Esophagus squamous epithelium (tissue), 5 donors: ENCODE measurements at regions not wholly inside any gene's neighbourhood (a gene's known extent, or its start where the extent isn't known, plus 50 kb on each side); places are given as distances from the start of the nearest gene placed in this dataset.

Source experiments
- DNase-seq: peaks from one replicate; lab custom pipeline; 2025; lab: John Stamatoyannopoulos, UW
- H3K27ac ChIP-seq, 4 donors: fragments of 200-600 bp; sonication (generic); one replicate each; pipeline ENCODE4 v1.5.1; 2016 to 2019; ENCODE audit warnings: mild to moderate bottlenecking in 1 of 4
- H3K27me3 ChIP-seq, 4 donors: fragments of 200-600 bp; sonication (generic); 1 replicate in 3 of 4; 2 replicates in 1 of 4; pipeline versions ENCODE4 v1.5.1 to v1.6.0; 2017 to 2021; ENCODE audit warnings: antibody characterized with exemption in 1 of 4
- H3K36me3 ChIP-seq, 3 donors: fragments of 200-600 bp; sonication (generic); one replicate each; pipeline ENCODE4 v1.5.1; 2016 to 2019
- H3K4me1 ChIP-seq, 3 donors: fragments of 200-600 bp; sonication (generic); one replicate each; pipeline ENCODE4 v1.5.1; 2017 to 2019
- H3K4me3 ChIP-seq, 4 donors: fragments of 200-600 bp; sonication (generic); 1 replicate in 3 of 4; 2 replicates in 1 of 4; pipeline ENCODE4 v1.5.1; 2016 to 2019; ENCODE audit warnings: mild to moderate bottlenecking in 2 of 4, moderate library complexity in 1 of 4
- H3K9me3 ChIP-seq, 3 donors: fragments of 200-600 bp; sonication (generic); one replicate each; pipeline ENCODE4 v1.5.1; 2016 to 2019
- POLR2A ChIP-seq, 4 donors: fragments of 450-650 bp; IDR thresholded peaks; one replicate each; pipeline ENCODE4 v1.6.1; 2017; ENCODE audit warnings: antibody characterized with exemption in 4 of 4, mild to moderate bottlenecking in 4 of 4, moderate library complexity in 3 of 4
- WGBS, 2 donors: methylation state at CpG; one replicate each; pipeline ENCODE4 v1.1.5; 2018; 5-methylcytosine and 5-hydroxymethylcytosine counted together
- intact Hi-C: fragments of 100-400 bp; cut with DNase I; formaldehyde crosslinking; loops from one replicate; pipeline ENCODE4 v1.15.0; 2022
- TF ChIP-seq, protein P1 (sequence below), 6 experiments: fragments of 450-650 bp in 4 of 6; fragments of 200-600 bp in 2 of 6; sonication (generic) in 2 of 6; IDR thresholded peaks; one replicate each; pipeline ENCODE4 v1.5.1; 2016 to 2019; ENCODE audit warnings: antibody characterized with exemption in 6 of 6, mild to moderate bottlenecking in 4 of 6, moderate library complexity in 4 of 6
- donor health status: DM: yes; HTN: yes; CAD: no.

GRCh38 chr10:81177651-81178244 lies 640.0 kb downstream of the SH2D4B start:
- Histone ChIP-seq H3K4me1 (no peaks in the 10 kb centered on the region), H3K9me3 (peaks cover 0 to 11% (median 7%) of the 10 kb centered on the region in 3 donors), H3K27ac (no peak overlapping the region), H3K36me3 (no peaks in the 10 kb centered on the region), H3K4me3 (no peak overlapping the region), H3K27me3 (no peaks in the 10 kb centered on the region)
- intact Hi-C loops, result no loop called here
- TF ChIP-seq, protein P1, sequence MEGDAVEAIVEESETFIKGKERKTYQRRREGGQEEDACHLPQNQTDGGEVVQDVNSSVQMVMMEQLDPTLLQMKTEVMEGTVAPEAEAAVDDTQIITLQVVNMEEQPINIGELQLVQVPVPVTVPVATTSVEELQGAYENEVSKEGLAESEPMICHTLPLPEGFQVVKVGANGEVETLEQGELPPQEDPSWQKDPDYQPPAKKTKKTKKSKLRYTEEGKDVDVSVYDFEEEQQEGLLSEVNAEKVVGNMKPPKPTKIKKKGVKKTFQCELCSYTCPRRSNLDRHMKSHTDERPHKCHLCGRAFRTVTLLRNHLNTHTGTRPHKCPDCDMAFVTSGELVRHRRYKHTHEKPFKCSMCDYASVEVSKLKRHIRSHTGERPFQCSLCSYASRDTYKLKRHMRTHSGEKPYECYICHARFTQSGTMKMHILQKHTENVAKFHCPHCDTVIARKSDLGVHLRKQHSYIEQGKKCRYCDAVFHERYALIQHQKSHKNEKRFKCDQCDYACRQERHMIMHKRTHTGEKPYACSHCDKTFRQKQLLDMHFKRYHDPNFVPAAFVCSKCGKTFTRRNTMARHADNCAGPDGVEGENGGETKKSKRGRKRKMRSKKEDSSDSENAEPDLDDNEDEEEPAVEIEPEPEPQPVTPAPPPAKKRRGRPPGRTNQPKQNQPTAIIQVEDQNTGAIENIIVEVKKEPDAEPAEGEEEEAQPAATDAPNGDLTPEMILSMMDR (IDR thresholded peaks at IDR 0.05), result no peak
- WGBS, 2 donors, result 79 to 89% methylated on average over 6 of the region's 6 CpGs
- no peak for DNase-seq

DNA sequence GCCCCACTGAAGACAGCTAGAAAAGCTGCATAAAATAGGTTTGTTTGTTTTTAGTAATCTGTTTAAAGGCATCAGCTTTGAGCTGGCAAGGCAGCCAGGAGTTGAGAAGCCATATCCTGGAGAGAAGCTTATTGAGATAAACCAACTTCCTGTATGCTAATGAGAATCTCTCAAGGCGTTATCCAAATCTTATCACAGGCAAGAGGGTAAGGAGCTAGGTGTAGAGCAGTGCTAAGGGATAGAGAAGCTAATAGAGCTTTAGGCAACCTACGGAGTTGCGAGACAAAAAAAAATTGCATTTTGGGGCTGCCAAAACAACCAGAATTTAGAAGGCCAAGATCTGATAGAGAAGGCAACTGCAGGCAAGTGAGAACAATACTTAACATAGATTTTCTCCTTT lies 641.6 kb downstream of the SH2D4B start:
- H3K4me1 ChIP-seq, result no peaks in the 10 kb centered on the region
- no peaks in the 10 kb centered on the region for H3K36me3 ChIP-seq
- WGBS, 2 donors, result 66 to 68% methylated on average over 3 of the region's 3 CpGs
- DNase-seq, result no peak
- H3K27me3 ChIP-seq, result no peaks in the 10 kb centered on the region
- H3K27ac ChIP-seq, result no peak overlapping the region
- H3K4me3 ChIP-seq, result no peak overlapping the region
- intact Hi-C loops, result no loop called here
- peaks cover 0 to 11% (median 7%) of the 10 kb centered on the region in 3 donors for H3K9me3 ChIP-seq
- no peak for TF ChIP-seq POLR2A (IDR thresholded peaks at IDR 0.05)
- TF ChIP-seq, protein P1 (IDR thresholded peaks at IDR 0.05), result no peak

DNA sequence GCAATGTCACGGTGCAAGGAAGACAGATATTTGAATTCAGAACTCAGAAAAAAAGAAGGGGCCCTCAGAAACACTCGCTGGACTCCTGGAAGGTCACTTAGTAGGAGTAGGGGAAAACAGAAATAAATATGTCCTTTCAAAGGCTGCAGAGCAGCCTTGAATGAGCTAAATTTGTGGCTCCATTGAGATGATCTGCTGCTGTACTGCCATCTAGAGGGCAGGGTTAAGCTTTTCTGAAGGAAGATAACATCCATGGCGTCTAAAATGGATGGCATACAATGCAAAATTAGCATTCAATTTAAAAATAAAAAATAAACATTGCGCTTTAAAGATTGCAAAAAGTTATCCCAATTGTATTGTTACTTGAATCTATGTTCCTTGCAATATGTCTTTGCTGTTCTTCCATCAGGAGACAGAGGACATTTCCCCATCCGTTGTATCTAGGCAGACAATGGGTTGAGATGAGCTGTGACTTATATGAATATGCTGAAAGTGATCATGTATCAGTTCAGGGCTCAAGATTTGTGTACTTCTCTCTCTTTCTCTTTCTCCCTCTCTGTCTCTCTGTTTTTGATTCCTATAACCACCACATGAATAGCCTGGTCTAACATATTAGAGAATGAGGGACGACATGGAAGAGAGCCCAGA lies 642.2 kb downstream of the SH2D4B start:
- no peak for TF ChIP-seq POLR2A (IDR thresholded peaks at IDR 0.05)
- TF ChIP-seq, protein P1 (IDR thresholded peaks at IDR 0.05), result peak in 2 of 6 experiments; percentile 15 to 41
- DNase-seq, result no peak
- Histone ChIP-seq H3K9me3 (peaks cover 0 to 11% (median 7%) of the 10 kb centered on the region in 3 donors), H3K4me1 (no peaks in the 10 kb centered on the region), H3K4me3 (no peak overlapping the region), H3K27me3 (no peaks in the 10 kb centered on the region), H3K27ac (no peak overlapping the region), H3K36me3 (no peaks in the 10 kb centered on the region)
- WGBS, 2 donors, result 51 to 57% methylated on average over 6 of the region's 6 CpGs
- intact Hi-C loops, result no loop called here

GRCh38 chr10:81182296-81182695 lies 644.6 kb downstream of the SH2D4B start:
- Histone ChIP-seq H3K4me3 (no peak overlapping the region), H3K27ac (no peak overlapping the region), H3K9me3 (peaks cover 0 to 8% (median 0%) of the 10 kb centered on the region in 3 donors), H3K36me3 (no peaks in the 10 kb centered on the region), H3K4me1 (no peaks in the 10 kb centered on the region), H3K27me3 (no peaks in the 10 kb centered on the region)
- TF ChIP-seq, protein P1 (IDR thresholded peaks at IDR 0.05), result no peak
- no peak for TF ChIP-seq POLR2A (IDR thresholded peaks at IDR 0.05)
- intact Hi-C loops, result no loop called here
- WGBS, 2 donors, result 87 to 94% methylated on average over 10 of the region's 13 CpGs
- no peak for DNase-seq

DNA sequence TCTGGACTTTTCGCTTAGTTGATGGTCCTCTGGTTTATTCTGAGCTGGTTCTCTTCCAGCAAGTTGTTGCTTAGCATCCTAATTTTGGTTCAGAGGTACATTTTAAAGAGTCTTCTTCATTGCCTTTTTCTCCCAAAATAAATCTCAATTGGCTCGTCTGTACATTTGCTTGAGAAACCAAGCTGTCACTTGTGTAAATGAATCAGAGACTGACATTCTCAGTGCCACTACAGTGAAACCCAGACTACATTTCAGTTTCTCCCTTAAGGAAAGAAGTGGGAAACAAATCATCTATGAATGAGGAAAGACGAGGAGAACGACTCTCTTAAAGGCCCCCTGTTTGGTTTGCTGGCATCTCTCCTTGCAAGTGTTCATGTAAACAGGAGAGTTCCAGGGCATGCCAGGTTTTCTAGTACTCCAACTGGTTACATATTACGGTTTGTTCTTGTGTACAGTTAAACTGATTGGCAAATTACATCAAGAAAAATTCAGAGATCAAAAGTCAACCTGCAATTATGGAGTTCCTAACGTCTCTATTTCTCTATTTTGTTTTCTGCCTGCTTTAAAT lies 654.6 kb downstream of the SH2D4B start:
- intact Hi-C loops, result no loop called here
- TF ChIP-seq POLR2A (IDR thresholded peaks at IDR 0.05), result no peak
- TF ChIP-seq, protein P1 (IDR thresholded peaks at IDR 0.05), result no peak
- Histone ChIP-seq H3K4me3 (no peak overlapping the region), H3K4me1 (no peaks in the 10 kb centered on the region), H3K36me3 (no peaks in the 10 kb centered on the region), H3K27ac (no peak overlapping the region), H3K9me3 (no peaks in the 10 kb centered on the region), H3K27me3 (no peaks in the 10 kb centered on the region)
- DNase-seq, result no peak
- WGBS, 2 donors, result 54 to 58% methylated on average over 6 of the region's 6 CpGs
